Adrenal gland (tissue), 9 donors: ENCODE measurements at regions not wholly inside any gene's neighbourhood (a gene's known extent, or its start where the extent isn't known, plus 50 kb on each side); places are given as distances from the start of the nearest gene placed in this dataset.
A peak's percentile ranks its signal among the peaks of the same experiment; 100 is the strongest.

Experiments
- DNase-seq, 7 donors: peaks; one replicate each; pipeline ENCODE4 v3.0.0-alpha.2; 2019 to 2020
- H3K27ac ChIP-seq, 5 donors: fragments of 200-600 bp; sonication (generic) in 4 of 5; 1 replicate in 3 of 5; 2 replicates in 2 of 5; pipeline versions ENCODE4 v1.5.1 to v1.8.0; 2016 to 2020; ENCODE audit warnings: mild to moderate bottlenecking in 1 of 5
- H3K27me3 ChIP-seq: fragments of 200-600 bp; 2 replicates; pipeline ENCODE4 v1.8.0; 2021
- H3K36me3 ChIP-seq, 2 donors: fragments of 200-600 bp; replicated peaks in 1 of 2; 1 replicate in 1 of 2; 2 replicates in 1 of 2; pipeline versions ENCODE4 v1.5.1 to v1.8.0; 2018 to 2022
- H3K4me1 ChIP-seq, 2 donors: fragments of 200-600 bp; replicated peaks in 1 of 2; 1 replicate in 1 of 2; 2 replicates in 1 of 2; pipeline versions ENCODE4 v1.5.1 to v1.8.0; 2018 to 2021
- H3K4me3 ChIP-seq, 4 donors: fragments of 200-600 bp; sonication (generic) in 3 of 4; one replicate each; pipeline ENCODE4 v1.5.1; 2016 to 2018
- H3K9me3 ChIP-seq, 3 donors: fragments of 200-600 bp; sonication (generic) in 1 of 3; replicated peaks in 1 of 3; 1 replicate in 2 of 3; 2 replicates in 1 of 3; pipeline versions ENCODE4 v1.5.1 to v1.8.0; 2016 to 2021
- CTCF ChIP-seq, 6 experiments: fragments of 450-650 bp in 4 of 6; fragments of 200-600 bp in 2 of 6; sonication (generic) in 1 of 6; IDR thresholded peaks; 1 replicate in 5 of 6; 2 replicates in 1 of 6; pipeline versions ENCODE4 v1.5.1 to v1.8.0; 2016 to 2021; ENCODE audit warnings: antibody characterized with exemption in 6 of 6, mild to moderate bottlenecking in 2 of 6, moderate library complexity in 1 of 6
- POLR2A ChIP-seq, 2 donors: fragments of 450-650 bp; IDR thresholded peaks; one replicate each; pipeline ENCODE4 v1.6.1; 2017; ENCODE audit warnings: antibody characterized with exemption in 2 of 2, mild to moderate bottlenecking in 2 of 2, moderate library complexity in 1 of 2
- WGBS, 4 donors: extraction: QIAGEN DNeasy Blood & Tissue Kit in 2 of 4; methylation state at CpG; one replicate each; pipeline versions ENCODE4 v1.1.5 to v1.1.7; 2013 to 2017; 5-methylcytosine and 5-hydroxymethylcytosine counted together
- intact Hi-C, 2 donors: fragments of 100-400 bp; cut with DNase I; formaldehyde crosslinking; loops; one replicate each; pipeline versions ENCODE4 v1.14.1 to v1.15.0; 2022 to 2023
- donor health status: healthy with polysubstance abuse.
- donor health status: Bipolar disorder and iron deficiency.
- donor health status: DM: yes; HTN: yes; CAD: no.
- donor health status: DM: no; HTN: no; CAD: no.
- donor health status: DM: no; HTN: no; CAD: no.

GRCh38 chr3:135801018-135801417 is 164.5 kb upstream of the PPP2R3A start:
- WGBS, 4 donors, result 51 to 80% (median 70%) methylated on average over 3 of the region's 3 CpGs
- no peaks in the 10 kb centered on the region for H3K9me3 ChIP-seq
- intact Hi-C loops, result no loop called here

GRCh38 chr3:135802171-135802570 is 163.4 kb upstream of the PPP2R3A start:
- TF ChIP-seq CTCF (IDR thresholded peaks at IDR 0.05), result no peak
- TF ChIP-seq POLR2A (IDR thresholded peaks at IDR 0.05), result no peak
- intact Hi-C loops, result no loop called here
- Histone ChIP-seq H3K27me3 (no peaks in the 10 kb centered on the region), H3K4me1 (peaks cover 0 to 3% of the 10 kb centered on the region in 2 donors), H3K9me3 (no peaks in the 10 kb centered on the region), H3K27ac (no peak overlapping the region), H3K4me3 (no peak overlapping the region), H3K36me3 (no peaks in the 10 kb centered on the region)
- DNase-seq, result peak in 4 of 7 donors; percentile 18 to 29 (median 21)
- WGBS, 4 donors, result 66 to 71% (median 68%) methylated on average over 10 of the region's 10 CpGs

More at GRCh38 chr3:135801018-135801417, 164.5 kb upstream of the PPP2R3A start:
- no peaks in the 10 kb centered on the region for H3K36me3 ChIP-seq
- H3K4me1 ChIP-seq, result peaks cover 0 to 3% of the 10 kb centered on the region in 2 donors
- no peak overlapping the region for H3K4me3 ChIP-seq
- no peaks in the 10 kb centered on the region for H3K27me3 ChIP-seq
- no peak for TF ChIP-seq POLR2A (IDR thresholded peaks at IDR 0.05)
- no peak for TF ChIP-seq CTCF (IDR thresholded peaks at IDR 0.05)
- H3K27ac ChIP-seq, result no peak overlapping the region
- no peak for DNase-seq

- Histone ChIP-seq H3K36me3 (no peaks in the 10 kb centered on the region), H3K9me3 (no peaks in the 10 kb centered on the region), H3K27ac (no peak overlapping the region), H3K4me1 (peaks cover 0 to 3% of the 10 kb centered on the region in 2 donors), H3K4me3 (no peak overlapping the region), H3K27me3 (no peaks in the 10 kb centered on the region)
- TF ChIP-seq POLR2A (IDR thresholded peaks at IDR 0.05) (no peak), CTCF (IDR thresholded peaks at IDR 0.05) (no peak)
- 79 to 82% (median 81%) methylated on average over 10 of the region's 10 CpGs for WGBS, 4 donors
- no peak for DNase-seq
- intact Hi-C loops, result no loop called here
Measured at GRCh38 chr3:135803028-135803692, 162.4 kb upstream of the PPP2R3A start.

- DNase-seq, result no peak
- H3K27ac ChIP-seq, result no peak overlapping the region
- no peaks in the 10 kb centered on the region for H3K9me3 ChIP-seq
- no peak overlapping the region for H3K4me3 ChIP-seq
- 81 to 92% (median 90%) methylated on average over 3 of the region's 3 CpGs for WGBS, 4 donors
- TF ChIP-seq CTCF (IDR thresholded peaks at IDR 0.05) (no peak), POLR2A (IDR thresholded peaks at IDR 0.05) (no peak)
- H3K4me1 ChIP-seq, result peaks cover 0 to 3% of the 10 kb centered on the region in 2 donors
- H3K27me3 ChIP-seq, result peaks cover 10% of the 10 kb centered on the region
- intact Hi-C loops, result no loop called here
- H3K36me3 ChIP-seq, result no peaks in the 10 kb centered on the region
Measured at GRCh38 chr3:135805752-135806151, 159.8 kb upstream of the PPP2R3A start.
